Eye (tissue), 1 donor: ENCODE measurements at regions not wholly inside any gene's neighbourhood (a gene's known extent, or its start where the extent isn't known, plus 50 kb on each side); places are given as distances from the start of the nearest gene placed in this dataset.
A peak's percentile ranks its signal among the peaks of the same experiment; 100 is the strongest.
"Not testable (repeated sequence)": the region's sequence is repeated elsewhere in the genome, so short reads cannot be mapped to it uniquely, and the experiment has no call there.

Experiments
- DNase-seq: peaks from one replicate; pipeline ENCODE4 v3.0.0-alpha.2; 2015

GRCh38 chrX:131219271-131219670 is 69.8 kb downstream of the IGSF1 start:
- no peak for DNase-seq

- DNase-seq = peak; percentile 14
Measured at GRCh38 chrX:131217989-131218388, 71.1 kb downstream of the IGSF1 start.

GRCh38 chrX:131216828-131217227 is 72.3 kb downstream of the IGSF1 start:
- DNase-seq = no peak

- no peak for DNase-seq
Measured at GRCh38 chrX:131213400-131213799, 75.7 kb downstream of the IGSF1 start.

- DNase-seq = no peak
Measured at GRCh38 chrX:131202766-131203165, 86.3 kb downstream of the IGSF1 start.

GRCh38 chrX:131201986-131202385 is 87.1 kb downstream of the IGSF1 start:
- no peak for DNase-seq

- DNase-seq = no peak
Measured at GRCh38 chrX:131199091-131199490, 90.0 kb downstream of the IGSF1 start.

- no peak for DNase-seq
Measured at GRCh38 chrX:131187206-131187605, 101.9 kb downstream of the IGSF1 start.

- DNase-seq = no peak
Measured at GRCh38 chrX:131170148-131170547, 112.0 kb downstream of the ARHGAP36 start.

- not testable (repeated sequence) for DNase-seq
Measured at GRCh38 chrX:131163645-131164044, 105.5 kb downstream of the ARHGAP36 start.

- not testable (repeated sequence) for DNase-seq
Measured at GRCh38 chrX:131157656-131158055, 99.5 kb downstream of the ARHGAP36 start.

- no peak for DNase-seq
Measured at GRCh38 chrX:131146702-131147101, 88.6 kb downstream of the ARHGAP36 start.
